HEK293T (cell line): ENCODE measurements at regions not wholly inside any gene's neighbourhood (a gene's known extent, or its start where the extent isn't known, plus 50 kb on each side); places are given as distances from the start of the nearest gene placed in this dataset.

ENCODE experiments used
- ARNT ChIP-seq: fragments of 450-650 bp; IDR thresholded peaks from 2 replicates; pipeline ENCODE4 v1.6.1; 2017; ENCODE audit warnings: mild to moderate bottlenecking
- ELF4 ChIP-seq: fragments of 450-650 bp; IDR thresholded peaks from 2 replicates; pipeline ENCODE4 v1.6.1; 2017; ENCODE audit warnings: antibody characterized with exemption
- FOXK2 ChIP-seq: fragments of 450-650 bp; IDR thresholded peaks from 2 replicates; pipeline ENCODE4 v1.6.1; 2016; ENCODE audit warnings: mild to moderate bottlenecking
- HDGF ChIP-seq: fragments of 450-650 bp; IDR thresholded peaks from 2 replicates; pipeline ENCODE4 v1.6.1; 2017; ENCODE audit warnings: antibody characterized with exemption, borderline replicate concordance
- L3MBTL2 ChIP-seq: fragments of 450-650 bp; conservative IDR thresholded peaks from 2 replicates; pipeline ENCODE4 v1.6.1; 2016; ENCODE audit warnings: mild to moderate bottlenecking
- SP1 ChIP-seq: fragments of 450-650 bp; IDR thresholded peaks from 2 replicates; pipeline ENCODE4 v1.6.1; 2017
- ZNF384 ChIP-seq: fragments of 450-650 bp; IDR thresholded peaks from 2 replicates; pipeline ENCODE4 v1.6.1; 2016

DNA sequence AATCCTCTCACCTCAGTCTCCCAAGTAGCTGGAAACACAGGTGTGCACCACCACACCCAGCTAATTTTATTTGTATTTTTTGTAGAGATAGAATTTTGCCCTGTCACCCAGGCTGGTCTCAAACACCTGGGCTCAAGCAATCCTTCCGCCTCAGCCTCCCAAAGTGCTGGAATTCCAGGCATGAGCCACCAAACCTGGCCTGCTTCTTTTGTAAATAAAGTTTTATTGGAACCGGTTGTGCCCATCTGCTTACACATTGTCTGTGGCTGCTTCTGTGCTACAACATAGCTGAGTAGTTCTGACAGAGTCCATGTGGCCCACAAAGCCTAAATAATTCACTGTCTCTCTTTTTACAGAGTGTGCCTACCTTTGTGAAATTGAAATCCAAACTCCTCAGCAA lies 109.7 kb upstream of the NRSN1 start:
- TF ChIP-seq SP1 = no peak
- no peak for TF ChIP-seq ARNT
- TF ChIP-seq ZNF384 = no peak
- TF ChIP-seq FOXK2 = no peak
- no peak for TF ChIP-seq ELF4
- TF ChIP-seq HDGF = no peak
- no peak for TF ChIP-seq L3MBTL2
